ENCODE measurements at regions not wholly inside any gene's neighbourhood (a gene's known extent, or its start where the extent isn't known, plus 50 kb on each side); places are given as distances from the start of the nearest gene placed in this dataset.

DNA sequence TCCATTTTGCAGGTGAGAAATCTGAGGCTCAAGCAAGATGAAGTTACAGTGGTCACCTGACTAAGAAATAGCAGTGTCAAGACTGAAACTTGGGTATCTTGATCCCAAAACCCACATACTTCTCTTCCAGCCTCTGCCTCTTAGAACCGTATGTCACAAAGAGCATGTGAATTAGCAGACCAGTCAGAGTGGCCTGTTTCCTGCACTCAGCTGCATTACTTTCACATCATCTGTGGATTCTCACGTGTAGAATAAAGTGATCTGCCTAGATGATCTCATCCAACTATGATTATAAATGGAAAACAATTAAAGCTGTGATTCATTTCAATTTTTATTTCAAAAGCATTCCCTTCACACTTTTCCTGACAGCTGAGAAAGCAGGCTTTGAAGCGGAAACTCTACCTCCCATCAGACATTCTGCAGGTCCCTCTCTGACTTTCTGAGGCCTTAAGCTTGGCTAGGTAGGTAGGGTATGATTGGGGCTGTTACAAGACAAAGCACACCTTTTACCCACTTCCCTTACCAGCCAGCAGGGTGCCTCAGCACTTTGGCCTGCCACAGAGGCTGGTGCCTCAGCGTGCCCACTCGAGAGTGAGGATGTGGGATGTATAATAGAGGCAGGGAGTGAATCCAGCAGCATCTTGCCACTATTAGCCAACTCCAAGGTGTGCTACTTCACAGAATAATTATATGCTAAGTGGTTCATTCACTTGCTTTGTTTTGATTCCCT is 70.2 kb upstream of the PDE1C start:
- Histone ChIP-seq H3K27ac (no peak overlapping the region), H3K9me3 (no peaks in the 10 kb centered on the region), H3K4me1 (no peaks in the 10 kb centered on the region), H3K36me3 (no peaks in the 10 kb centered on the region), H3K27me3 (no peaks in the 10 kb centered on the region), H3K4me3 (no peak overlapping the region)
- intact Hi-C loops (cut with DNase I) = no loop called here
- TF ChIP-seq POLR2AphosphoS5 (IDR thresholded peaks at IDR 0.05; ENCODE audit: insufficient read depth in 1 of 2, low read depth in 1 of 2) = no peak
- no peak for TF ChIP-seq CTCF (IDR thresholded peaks at IDR 0.05)
- TF ChIP-seq POLR2A (IDR thresholded peaks at IDR 0.05) = no peak
- no peak for DNase-seq (ENCODE audit: extremely low spot score in 2 of 2)

DNA sequence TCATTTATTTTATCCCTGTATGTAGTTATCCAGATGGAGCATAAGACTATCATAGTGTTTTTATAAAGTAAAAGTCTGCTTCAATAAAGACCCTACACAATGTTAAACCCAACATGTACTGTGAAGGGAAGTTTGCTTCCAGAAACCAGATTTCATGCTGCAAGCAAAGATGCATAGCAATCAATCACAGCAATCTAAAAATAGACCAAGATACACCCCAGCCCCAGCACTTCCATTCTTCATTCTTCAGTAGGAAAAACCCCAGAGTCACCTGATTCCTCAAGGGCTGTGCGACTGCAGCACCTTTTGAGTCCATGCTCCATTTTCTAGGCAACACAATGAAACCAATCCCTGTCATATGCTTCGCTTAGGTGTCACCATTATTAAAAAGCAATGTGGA is 66.9 kb upstream of the PDE1C start:
- Histone ChIP-seq H3K4me3 (no peak overlapping the region), H3K9me3 (no peaks in the 10 kb centered on the region), H3K27ac (no peak overlapping the region), H3K4me1 (no peaks in the 10 kb centered on the region), H3K36me3 (no peaks in the 10 kb centered on the region), H3K27me3 (no peaks in the 10 kb centered on the region)
- intact Hi-C loops (cut with DNase I) = no loop called here
- no peak for DNase-seq (ENCODE audit: extremely low spot score in 2 of 2)
- no peak for TF ChIP-seq POLR2AphosphoS5 (IDR thresholded peaks at IDR 0.05; ENCODE audit: insufficient read depth in 1 of 2, low read depth in 1 of 2)
- TF ChIP-seq CTCF (IDR thresholded peaks at IDR 0.05) = no peak
- no peak for TF ChIP-seq POLR2A (IDR thresholded peaks at IDR 0.05)

- TF ChIP-seq CTCF (IDR thresholded peaks at IDR 0.05) = no peak
- TF ChIP-seq POLR2AphosphoS5 (IDR thresholded peaks at IDR 0.05; ENCODE audit: insufficient read depth in 1 of 2, low read depth in 1 of 2) = no peak
- no peak for TF ChIP-seq POLR2A (IDR thresholded peaks at IDR 0.05)
- Histone ChIP-seq H3K4me1 (no peaks in the 10 kb centered on the region), H3K27me3 (no peaks in the 10 kb centered on the region), H3K36me3 (no peaks in the 10 kb centered on the region), H3K4me3 (no peak overlapping the region), H3K9me3 (no peaks in the 10 kb centered on the region), H3K27ac (no peak overlapping the region)
- intact Hi-C loops (cut with DNase I) = no loop called here
- DNase-seq (ENCODE audit: extremely low spot score in 2 of 2) = no peak
Measured at GRCh38 chr7:32131091-32131490, 60.9 kb upstream of the PDE1C start.

DNA sequence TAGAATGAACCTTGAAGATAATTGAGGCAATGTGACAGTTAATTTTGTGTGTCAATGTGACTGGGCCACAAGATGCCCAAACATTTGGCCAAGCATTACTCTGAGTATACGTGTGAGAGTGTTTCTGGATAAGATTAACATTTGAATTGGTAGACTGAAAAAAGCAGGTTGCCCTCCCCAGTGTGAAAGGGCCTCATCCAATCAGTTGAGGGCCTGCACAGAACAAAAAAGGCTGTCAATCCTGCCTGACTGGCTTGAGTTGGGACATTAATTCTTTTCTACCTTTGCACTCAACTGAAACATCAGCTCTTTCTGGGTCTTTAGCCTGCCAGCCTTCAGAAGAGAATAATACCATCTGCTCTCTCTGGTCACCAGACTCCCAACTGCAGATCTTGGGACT is 56.6 kb upstream of the PDE1C start:
- H3K4me1 ChIP-seq = no peaks in the 10 kb centered on the region
- TF ChIP-seq CTCF (IDR thresholded peaks at IDR 0.05) (no peak), POLR2A (IDR thresholded peaks at IDR 0.05) (no peak), POLR2AphosphoS5 (IDR thresholded peaks at IDR 0.05; ENCODE audit: insufficient read depth in 1 of 2, low read depth in 1 of 2) (no peak)
- no peak for DNase-seq (ENCODE audit: extremely low spot score in 2 of 2)
- intact Hi-C loops (cut with DNase I) = no loop called here
- H3K4me3 ChIP-seq = no peak overlapping the region
- no peak overlapping the region for H3K27ac ChIP-seq
- H3K36me3 ChIP-seq = no peaks in the 10 kb centered on the region
- H3K27me3 ChIP-seq = no peaks in the 10 kb centered on the region
- H3K9me3 ChIP-seq = no peaks in the 10 kb centered on the region

Data from vagina (tissue), 2 donors.